ENCODE measurements at regions not wholly inside any gene's neighbourhood (a gene's known extent, or its start where the extent isn't known, plus 50 kb on each side); places are given as distances from the start of the nearest gene placed in this dataset.

DNA sequence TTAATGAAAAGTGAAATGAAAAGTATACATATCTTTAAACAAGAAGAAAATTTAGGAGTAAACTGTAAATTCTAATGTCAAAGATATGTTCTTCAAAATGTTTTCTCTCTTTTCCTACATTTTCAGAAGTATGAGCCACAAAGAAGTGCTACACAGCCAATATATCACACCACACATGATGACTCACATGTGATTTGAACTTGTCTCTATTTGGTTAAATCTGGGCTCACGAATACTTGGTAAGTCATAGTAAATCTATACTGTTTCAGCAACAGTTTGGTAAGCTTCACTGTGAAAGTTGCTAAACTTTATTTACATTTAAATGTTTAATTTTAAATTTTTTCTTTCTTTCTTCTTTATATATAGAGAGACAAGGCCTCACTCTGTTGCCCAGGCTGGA is 380.6 kb upstream of the IGFBP3 start:
- no peak for DNase-seq (ENCODE audit: insufficient read length, low spot score)
- no peak for FAIRE-seq
- no peak for TF ChIP-seq POLR2A (IDR thresholded peaks at IDR 0.05; ENCODE audit: low read depth, low read length)
- no peak for TF ChIP-seq PAX5 (IDR thresholded peaks at IDR 0.05; ENCODE audit: insufficient read depth, low read length, severe bottlenecking)
- TF ChIP-seq POU2F2 (IDR thresholded peaks at IDR 0.05; ENCODE audit: low read depth, low read length): no peak
- TF ChIP-seq POLR2AphosphoS5 (IDR thresholded peaks at IDR 0.05; ENCODE audit: low read depth, low read length): no peak
- TF ChIP-seq TAF1 (IDR thresholded peaks at IDR 0.05; ENCODE audit: low read depth, low read length): no peak
- no peak for TF ChIP-seq SPI1 (IDR thresholded peaks at IDR 0.05; ENCODE audit: low read depth, low read length)

DNA sequence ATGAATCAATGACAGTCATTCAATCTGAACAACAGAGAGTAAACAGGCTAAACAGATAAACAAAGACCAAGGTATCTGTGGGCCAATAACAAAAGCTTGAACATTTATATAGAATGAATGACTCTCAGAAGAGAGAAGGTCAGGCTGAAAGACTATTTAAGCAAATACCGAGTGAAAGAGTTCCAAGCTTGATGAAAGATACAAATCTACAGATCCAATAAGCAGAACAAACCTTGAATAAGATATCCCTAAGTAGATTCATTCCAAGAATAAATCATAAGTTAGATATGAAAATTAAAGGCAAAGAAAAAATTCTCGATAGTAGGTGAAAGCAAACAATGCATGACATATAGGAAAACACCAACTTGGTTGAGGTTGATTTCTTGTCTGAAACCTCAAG is 376.4 kb upstream of the IGFBP3 start:
- no peak for TF ChIP-seq POLR2AphosphoS5 (IDR thresholded peaks at IDR 0.05; ENCODE audit: low read depth, low read length)
- TF ChIP-seq POU2F2 (IDR thresholded peaks at IDR 0.05; ENCODE audit: low read depth, low read length): no peak
- no peak for TF ChIP-seq PAX5 (IDR thresholded peaks at IDR 0.05; ENCODE audit: insufficient read depth, low read length, severe bottlenecking)
- TF ChIP-seq SPI1 (IDR thresholded peaks at IDR 0.05; ENCODE audit: low read depth, low read length): no peak
- no peak for TF ChIP-seq TAF1 (IDR thresholded peaks at IDR 0.05; ENCODE audit: low read depth, low read length)
- no peak for TF ChIP-seq POLR2A (IDR thresholded peaks at IDR 0.05; ENCODE audit: low read depth, low read length)
- FAIRE-seq (no peak), DNase-seq (ENCODE audit: insufficient read length, low spot score) (no peak)

DNA sequence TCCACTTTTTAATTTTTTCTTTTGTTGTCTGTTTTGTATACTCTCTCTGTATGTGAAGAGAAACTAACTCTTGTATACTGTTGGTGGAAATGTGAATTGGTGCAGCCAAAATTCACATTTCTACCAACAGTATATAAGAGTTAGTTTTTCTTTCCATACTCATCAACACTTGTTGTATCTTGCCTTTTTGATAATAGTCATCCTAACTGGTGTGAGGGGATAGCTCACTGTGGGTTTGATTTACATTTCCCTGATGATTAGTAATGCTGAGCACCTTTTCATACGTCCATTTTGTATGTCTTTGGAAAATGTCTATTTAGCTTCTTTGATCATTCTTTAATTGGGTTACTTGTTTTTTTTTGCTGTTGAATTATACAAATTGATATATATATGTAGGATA is 375.5 kb upstream of the IGFBP3 start:
- FAIRE-seq (no peak), DNase-seq (ENCODE audit: insufficient read length, low spot score) (no peak)
- TF ChIP-seq PAX5 (IDR thresholded peaks at IDR 0.05; ENCODE audit: insufficient read depth, low read length, severe bottlenecking) (no peak), POLR2AphosphoS5 (IDR thresholded peaks at IDR 0.05; ENCODE audit: low read depth, low read length) (no peak), POU2F2 (IDR thresholded peaks at IDR 0.05; ENCODE audit: low read depth, low read length) (no peak), POLR2A (IDR thresholded peaks at IDR 0.05; ENCODE audit: low read depth, low read length) (no peak), SPI1 (IDR thresholded peaks at IDR 0.05; ENCODE audit: low read depth, low read length) (no peak), TAF1 (IDR thresholded peaks at IDR 0.05; ENCODE audit: low read depth, low read length) (no peak)

DNA sequence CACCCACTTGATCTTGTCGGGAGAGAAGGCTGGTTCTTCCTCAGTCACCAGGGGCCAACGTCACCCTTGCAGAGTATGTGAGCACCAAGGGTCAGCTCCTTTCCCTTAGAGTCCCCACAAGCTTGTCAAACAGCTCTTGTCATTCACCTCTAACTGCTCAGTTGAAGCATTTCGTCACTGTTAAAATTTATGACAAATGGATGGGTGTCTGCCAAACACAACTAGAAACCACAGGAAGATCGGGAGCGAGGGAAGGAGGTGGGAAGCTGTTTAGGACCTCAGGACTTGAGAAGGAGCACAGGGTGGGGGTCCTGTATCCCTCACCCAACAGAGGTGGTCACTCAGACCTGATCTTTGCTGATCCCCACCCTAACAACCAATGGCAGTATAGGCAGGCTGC is 373.3 kb upstream of the IGFBP3 start:
- TF ChIP-seq TAF1 (IDR thresholded peaks at IDR 0.05; ENCODE audit: low read depth, low read length) (no peak), SPI1 (IDR thresholded peaks at IDR 0.05; ENCODE audit: low read depth, low read length) (no peak), POLR2A (IDR thresholded peaks at IDR 0.05; ENCODE audit: low read depth, low read length) (no peak), POLR2AphosphoS5 (IDR thresholded peaks at IDR 0.05; ENCODE audit: low read depth, low read length) (no peak), PAX5 (IDR thresholded peaks at IDR 0.05; ENCODE audit: insufficient read depth, low read length, severe bottlenecking) (no peak)

DNA sequence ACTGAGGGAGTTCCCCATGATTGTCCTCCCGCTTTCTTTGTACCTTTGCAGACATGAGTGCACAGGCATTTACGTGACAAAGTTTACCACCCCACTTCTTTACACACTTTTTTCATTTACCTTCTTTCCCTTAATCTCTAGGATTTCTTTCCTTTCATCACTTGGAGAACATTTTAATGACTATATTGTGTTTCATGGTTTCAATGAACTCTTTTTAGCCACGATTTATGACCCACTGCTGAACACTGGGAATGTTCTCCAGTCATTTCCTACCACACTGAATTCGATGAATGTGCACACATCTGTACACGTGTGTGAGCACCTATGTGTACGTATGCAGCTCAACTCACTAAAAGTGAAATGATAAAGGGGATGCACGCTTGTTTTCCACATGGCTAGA is 371.7 kb upstream of the IGFBP3 start:
- FAIRE-seq (no peak), DNase-seq (ENCODE audit: insufficient read length, low spot score) (no peak)
- TF ChIP-seq PAX5 (IDR thresholded peaks at IDR 0.05; ENCODE audit: insufficient read depth, low read length, severe bottlenecking): no peak
- no peak for TF ChIP-seq POU2F2 (IDR thresholded peaks at IDR 0.05; ENCODE audit: low read depth, low read length)
- TF ChIP-seq POLR2A (IDR thresholded peaks at IDR 0.05; ENCODE audit: low read depth, low read length): no peak

More for the DNA sequence above, 373.3 kb upstream of the IGFBP3 start:
- DNase-seq (ENCODE audit: insufficient read length, low spot score) (no peak), FAIRE-seq (no peak)

DNA sequence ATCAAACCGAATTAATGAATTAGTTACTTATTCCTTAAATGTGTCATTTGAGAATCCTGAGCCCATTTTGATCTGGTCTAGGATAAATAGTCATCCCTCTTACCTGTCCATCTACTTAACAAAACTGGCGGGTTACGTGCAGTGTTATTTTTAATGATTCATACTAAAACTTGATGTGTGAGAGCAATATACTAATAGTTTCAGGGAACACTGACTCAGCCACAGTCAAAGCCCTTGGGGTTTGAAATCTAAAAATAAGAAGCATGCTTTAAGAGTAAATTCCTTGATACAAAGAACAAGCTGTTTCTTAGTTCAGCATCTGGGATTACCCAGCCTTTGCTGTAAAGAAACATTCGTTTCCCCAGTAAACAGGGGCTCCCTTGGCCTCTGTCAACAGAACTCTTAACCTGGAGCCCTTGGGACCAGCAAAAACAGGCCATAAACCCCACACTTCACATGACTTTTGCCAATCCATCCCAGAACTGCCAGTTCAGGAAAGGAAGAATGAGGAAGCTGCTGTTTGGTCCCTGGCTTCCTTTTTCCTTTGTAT is 370.6 kb upstream of the IGFBP3 start:
- DNase-seq (ENCODE audit: insufficient read length, low spot score) (no peak), FAIRE-seq (no peak)
- no peak for TF ChIP-seq POU2F2 (IDR thresholded peaks at IDR 0.05; ENCODE audit: low read depth, low read length)
- TF ChIP-seq SPI1 (IDR thresholded peaks at IDR 0.05; ENCODE audit: low read depth, low read length): no peak
- no peak for TF ChIP-seq POLR2AphosphoS5 (IDR thresholded peaks at IDR 0.05; ENCODE audit: low read depth, low read length)
- TF ChIP-seq POLR2A (IDR thresholded peaks at IDR 0.05; ENCODE audit: low read depth, low read length): no peak
- TF ChIP-seq PAX5 (IDR thresholded peaks at IDR 0.05; ENCODE audit: insufficient read depth, low read length, severe bottlenecking): no peak
- no peak for TF ChIP-seq TAF1 (IDR thresholded peaks at IDR 0.05; ENCODE audit: low read depth, low read length)

DNA sequence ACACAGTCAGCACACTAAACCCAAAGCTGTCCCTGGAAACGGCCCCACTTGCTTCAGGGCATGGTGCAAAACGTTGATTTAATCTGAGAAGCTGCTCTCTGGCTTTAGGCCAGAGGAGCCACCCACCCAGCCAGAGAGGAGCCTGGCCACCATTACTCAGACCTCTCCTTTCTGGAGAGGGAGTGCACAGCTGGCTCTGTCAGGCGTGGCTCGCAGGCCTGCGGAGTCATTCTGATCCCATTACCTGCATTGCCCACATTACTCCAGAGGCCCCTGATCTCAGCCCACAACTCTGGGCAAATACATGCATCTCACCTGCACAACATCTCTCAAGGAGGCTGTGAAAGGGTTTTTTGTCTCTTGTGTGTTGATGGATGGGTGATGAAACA is 370.0 kb upstream of the IGFBP3 start:
- DNase-seq (ENCODE audit: insufficient read length, low spot score): no peak
- TF ChIP-seq SPI1 (IDR thresholded peaks at IDR 0.05; ENCODE audit: low read depth, low read length) (no peak), POLR2A (IDR thresholded peaks at IDR 0.05; ENCODE audit: low read depth, low read length) (no peak), POLR2AphosphoS5 (IDR thresholded peaks at IDR 0.05; ENCODE audit: low read depth, low read length) (no peak), PAX5 (IDR thresholded peaks at IDR 0.05; ENCODE audit: insufficient read depth, low read length, severe bottlenecking) (no peak), POU2F2 (IDR thresholded peaks at IDR 0.05; ENCODE audit: low read depth, low read length) (no peak), TAF1 (IDR thresholded peaks at IDR 0.05; ENCODE audit: low read depth, low read length) (no peak)

DNA sequence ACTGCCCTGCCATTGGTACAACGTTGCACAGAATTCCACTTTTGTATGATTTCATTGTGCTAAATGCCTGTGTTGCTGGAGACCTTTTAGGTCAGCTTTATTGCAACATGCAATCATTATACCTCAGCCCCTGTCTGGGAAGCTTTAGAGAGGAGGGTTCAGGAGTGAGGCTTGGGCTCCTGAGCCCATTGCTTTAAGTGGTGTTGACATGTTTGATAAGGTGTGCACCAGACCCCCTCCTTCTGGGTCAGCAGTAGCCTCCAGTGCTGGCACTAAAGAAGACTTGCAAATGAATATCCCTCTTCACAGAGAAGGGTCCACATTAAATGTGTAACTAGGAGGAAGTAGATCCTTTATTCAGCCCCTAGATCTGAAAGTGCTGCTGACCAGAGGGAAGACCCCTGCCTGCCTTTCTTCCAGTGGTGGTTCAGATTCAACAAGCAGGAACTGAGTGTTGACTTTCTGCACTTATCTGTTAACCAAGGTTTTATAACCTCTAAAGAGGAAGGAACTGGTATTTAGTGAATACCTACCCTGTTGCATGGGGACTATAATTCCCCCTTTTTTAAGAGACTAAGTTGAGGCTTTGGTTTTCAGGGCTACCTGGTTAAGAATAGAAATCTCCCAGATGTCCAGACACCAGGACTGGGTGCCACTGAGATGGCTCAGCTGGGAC is 369.4 kb upstream of the IGFBP3 start:
- DNase-seq (ENCODE audit: insufficient read length, low spot score) (no peak), FAIRE-seq (no peak)
- TF ChIP-seq SPI1 (IDR thresholded peaks at IDR 0.05; ENCODE audit: low read depth, low read length) (no peak), POLR2AphosphoS5 (IDR thresholded peaks at IDR 0.05; ENCODE audit: low read depth, low read length) (no peak), POU2F2 (IDR thresholded peaks at IDR 0.05; ENCODE audit: low read depth, low read length) (no peak), POLR2A (IDR thresholded peaks at IDR 0.05; ENCODE audit: low read depth, low read length) (no peak), TAF1 (IDR thresholded peaks at IDR 0.05; ENCODE audit: low read depth, low read length) (no peak), PAX5 (IDR thresholded peaks at IDR 0.05; ENCODE audit: insufficient read depth, low read length, severe bottlenecking) (no peak)

More for the DNA sequence above, 370.0 kb upstream of the IGFBP3 start:
- no peak for FAIRE-seq

DNA sequence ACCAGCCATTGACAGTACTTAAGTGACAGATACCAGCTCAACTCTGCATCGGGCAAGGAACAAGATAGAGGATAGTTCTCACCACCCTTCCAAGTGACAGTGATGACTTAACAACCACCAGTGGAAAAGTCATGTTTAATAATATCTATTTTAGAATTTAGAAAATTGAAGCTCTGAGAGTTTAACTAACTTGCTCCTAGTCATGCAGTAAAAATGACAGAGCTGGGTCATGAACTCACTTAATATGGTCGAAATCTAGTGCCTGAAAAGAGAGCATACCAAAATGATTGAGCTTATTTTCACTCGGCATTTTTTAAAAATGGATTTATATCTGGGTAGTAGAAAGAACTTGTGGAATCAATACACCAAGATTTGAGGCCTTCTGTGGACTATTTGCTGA is 367.8 kb upstream of the IGFBP3 start:
- TF ChIP-seq POLR2AphosphoS5 (IDR thresholded peaks at IDR 0.05; ENCODE audit: low read depth, low read length): no peak
- no peak for TF ChIP-seq POU2F2 (IDR thresholded peaks at IDR 0.05; ENCODE audit: low read depth, low read length)
- no peak for DNase-seq (ENCODE audit: insufficient read length, low spot score)
- FAIRE-seq: no peak

DNA sequence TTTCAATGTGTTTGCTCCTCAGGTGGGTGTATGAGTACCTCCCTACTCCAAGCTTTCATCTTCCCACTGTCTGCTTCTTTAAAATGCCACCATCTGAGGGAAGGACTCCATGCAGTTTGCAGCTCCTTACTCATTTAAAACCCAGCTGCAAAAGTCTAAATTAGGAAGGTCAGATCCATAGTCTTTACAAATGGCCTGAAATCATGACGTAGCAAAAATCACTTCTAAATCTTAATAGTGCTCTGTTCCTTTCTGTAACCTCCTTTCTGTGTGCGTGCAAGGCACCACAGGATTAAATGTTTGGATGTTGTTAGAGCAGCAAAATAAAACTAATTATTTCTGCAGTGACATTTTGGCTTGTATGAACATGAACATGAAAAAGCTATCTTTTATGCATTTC is 366.9 kb upstream of the IGFBP3 start:
- DNase-seq (ENCODE audit: insufficient read length, low spot score): no peak
- TF ChIP-seq POLR2AphosphoS5 (IDR thresholded peaks at IDR 0.05; ENCODE audit: low read depth, low read length) (no peak), PAX5 (IDR thresholded peaks at IDR 0.05; ENCODE audit: insufficient read depth, low read length, severe bottlenecking) (no peak), TAF1 (IDR thresholded peaks at IDR 0.05; ENCODE audit: low read depth, low read length) (no peak), SPI1 (IDR thresholded peaks at IDR 0.05; ENCODE audit: low read depth, low read length) (no peak), POLR2A (IDR thresholded peaks at IDR 0.05; ENCODE audit: low read depth, low read length) (no peak), POU2F2 (IDR thresholded peaks at IDR 0.05; ENCODE audit: low read depth, low read length) (no peak)
- FAIRE-seq: no peak
